GM12891 (cell line): ENCODE measurements at regions not wholly inside any gene's neighbourhood (a gene's known extent, or its start where the extent isn't known, plus 50 kb on each side); places are given as distances from the start of the nearest gene placed in this dataset.

ENCODE experiments used
- POLR2A ChIP-seq: IDR thresholded peaks from 2 replicates; pipeline ENCODE4 v1.6.1; 2011; ENCODE audit warnings: low read depth, low read length, control low read depth
- POLR2AphosphoS5 ChIP-seq: IDR thresholded peaks from 2 replicates; pipeline ENCODE4 v1.6.1; 2011; ENCODE audit warnings: low read depth, low read length, control low read depth
- POU2F2 ChIP-seq: IDR thresholded peaks from 2 replicates; pipeline ENCODE4 v1.6.1; 2011; ENCODE audit warnings: low read depth, mild to moderate bottlenecking, control low read depth, low read length, moderate library complexity
- TAF1 ChIP-seq: IDR thresholded peaks from 2 replicates; pipeline ENCODE4 v1.6.1; 2011; ENCODE audit warnings: low read depth, low read length, control low read depth

- TF ChIP-seq POLR2A = no peak
- TF ChIP-seq POLR2AphosphoS5 = no peak
- no peak for TF ChIP-seq TAF1
- no peak for TF ChIP-seq POU2F2
Measured at GRCh38 chr4:122212880-122213279, 60.7 kb downstream of the BLTP1 start.
